ENCODE measurements at regions not wholly inside any gene's neighbourhood (a gene's known extent, or its start where the extent isn't known, plus 50 kb on each side); places are given as distances from the start of the nearest gene placed in this dataset.

DNA sequence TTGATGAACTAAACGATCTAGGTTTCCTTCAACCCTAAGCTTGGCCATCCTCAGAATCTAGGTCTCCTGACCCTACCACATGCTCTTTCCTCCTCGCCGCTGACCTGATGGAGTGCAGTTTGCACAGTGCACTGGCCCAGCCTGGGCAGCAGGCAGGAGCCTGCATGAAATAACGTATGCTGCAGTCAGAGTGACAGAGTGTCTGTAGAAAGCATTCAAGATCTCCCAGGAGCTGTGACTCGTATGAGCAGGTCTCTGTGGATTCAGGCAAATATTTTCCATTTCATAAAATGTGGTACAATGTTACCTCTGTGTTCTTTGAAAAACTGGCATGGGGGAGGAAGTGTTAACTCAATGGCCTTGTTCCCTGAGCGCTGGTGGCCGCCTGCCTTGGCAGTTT is 441.8 kb downstream of the RPS24 start:
- Histone ChIP-seq H3K4me1 (ENCODE audit: control insufficient read depth in 2 of 2, insufficient read depth in 1 of 2, low read depth in 1 of 2, low read length in 2 of 2) (peaks cover 11 to 16% of the 10 kb centered on the region in 2 donors), H3K36me3 (replicated peaks in 1 of 2; ENCODE audit: control insufficient read depth in 2 of 2, insufficient read depth in 2 of 2, low read length in 2 of 2) (no peaks in the 10 kb centered on the region), H3K79me1 (ENCODE audit: low read depth, low read length) (no peaks in the 10 kb centered on the region), H3K9me3 (replicated peaks in 1 of 2; ENCODE audit: control insufficient read depth in 2 of 2, insufficient read depth in 1 of 2, low read depth in 1 of 2, low read length in 2 of 2) (no peaks in the 10 kb centered on the region), H2AK5ac (ENCODE audit: low read depth, low read length) (peak overlapping the region; percentile 13), H3K23ac (ENCODE audit: low read depth, low read length, poor library complexity) (no peak overlapping the region), H2BK5ac (ENCODE audit: low read length) (no peak overlapping the region), H4K91ac (ENCODE audit: low read depth, low read length, poor library complexity) (no peak overlapping the region), H3K18ac (ENCODE audit: low read length) (peak overlapping the region; percentile 86), H3K14ac (ENCODE audit: low read length) (no peak overlapping the region), H3K27ac (replicated peaks; ENCODE audit: low read length) (no peak overlapping the region), H2AFZ (ENCODE audit: low read length) (no peak overlapping the region), H2BK120ac (ENCODE audit: low read depth, low read length) (no peak overlapping the region), H3K4ac (ENCODE audit: low read length) (no peak overlapping the region), H2BK15ac (ENCODE audit: low read length) (peak overlapping the region; percentile 24), H3K4me3 (ENCODE audit: low read length in 2 of 2) (no peak overlapping the region), H3K9ac (ENCODE audit: low read depth, low read length, poor library complexity) (no peak overlapping the region), H3K27me3 (ENCODE audit: control insufficient read depth in 3 of 3, insufficient read depth in 3 of 3, low read depth in 1 of 3, low read length in 3 of 3) (no peaks in the 10 kb centered on the region), H2BK12ac (ENCODE audit: low read length) (peak overlapping the region; percentile 4), H4K8ac (ENCODE audit: low read depth, low read length) (no peak overlapping the region), H3K4me2 (ENCODE audit: insufficient read depth, low read length, poor library complexity, severe bottlenecking) (no peak overlapping the region)
- DNase-seq (ENCODE audit: low spot score) = no peak
- WGBS, 2 donors (ENCODE audit: extremely low coverage in 2 of 2, insufficient read length in 2 of 2, insufficient replicate concordance in 1 of 2) = no CpG with 5 or more reads among the region's 7 CpGs

DNA sequence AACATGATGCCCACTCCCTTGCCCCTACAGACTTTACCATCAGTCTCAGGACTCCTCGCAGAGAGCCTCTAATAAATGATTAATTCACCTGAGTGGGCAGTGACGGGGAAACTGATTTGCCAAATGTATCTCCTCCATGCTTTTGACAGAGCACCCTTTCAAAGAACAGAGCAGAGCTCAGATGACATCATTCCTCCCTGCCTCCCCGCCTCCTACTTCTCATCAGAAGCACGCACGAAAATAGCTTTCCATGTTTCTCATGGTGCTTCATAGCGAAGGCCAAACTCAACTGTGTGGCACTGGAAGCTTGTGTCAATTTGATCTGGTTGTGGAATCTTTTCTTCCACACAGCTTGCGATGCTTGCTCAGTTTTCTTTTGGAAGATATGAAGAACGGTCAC is 442.5 kb downstream of the RPS24 start:
- Histone ChIP-seq H2AFZ (ENCODE audit: low read length) (no peak overlapping the region), H3K18ac (ENCODE audit: low read length) (peak overlapping the region; percentile 59), H4K91ac (ENCODE audit: low read depth, low read length, poor library complexity) (no peak overlapping the region), H3K4me3 (ENCODE audit: low read length in 2 of 2) (no peak overlapping the region), H3K9me3 (replicated peaks in 1 of 2; ENCODE audit: control insufficient read depth in 2 of 2, insufficient read depth in 1 of 2, low read depth in 1 of 2, low read length in 2 of 2) (no peaks in the 10 kb centered on the region), H3K14ac (ENCODE audit: low read length) (no peak overlapping the region), H3K27me3 (ENCODE audit: control insufficient read depth in 3 of 3, insufficient read depth in 3 of 3, low read depth in 1 of 3, low read length in 3 of 3) (no peaks in the 10 kb centered on the region), H3K4me2 (ENCODE audit: insufficient read depth, low read length, poor library complexity, severe bottlenecking) (no peak overlapping the region), H4K8ac (ENCODE audit: low read depth, low read length) (no peak overlapping the region), H2AK5ac (ENCODE audit: low read depth, low read length) (peak overlapping the region; percentile 13), H3K9ac (ENCODE audit: low read depth, low read length, poor library complexity) (no peak overlapping the region), H2BK15ac (ENCODE audit: low read length) (peak overlapping the region; percentile 24), H3K4ac (ENCODE audit: low read length) (no peak overlapping the region), H3K79me1 (ENCODE audit: low read depth, low read length) (no peaks in the 10 kb centered on the region), H2BK120ac (ENCODE audit: low read depth, low read length) (no peak overlapping the region), H2BK5ac (ENCODE audit: low read length) (no peak overlapping the region), H3K27ac (replicated peaks; ENCODE audit: low read length) (no peak overlapping the region), H3K4me1 (ENCODE audit: control insufficient read depth in 2 of 2, insufficient read depth in 1 of 2, low read depth in 1 of 2, low read length in 2 of 2) (peaks cover 12 to 13% of the 10 kb centered on the region in 2 donors), H2BK12ac (ENCODE audit: low read length) (peak overlapping the region; percentile 2), H3K36me3 (replicated peaks in 1 of 2; ENCODE audit: control insufficient read depth in 2 of 2, insufficient read depth in 2 of 2, low read length in 2 of 2) (no peaks in the 10 kb centered on the region), H3K23ac (ENCODE audit: low read depth, low read length, poor library complexity) (no peak overlapping the region)
- no CpG with 5 or more reads among the region's 8 CpGs for WGBS, 2 donors (ENCODE audit: extremely low coverage in 2 of 2, insufficient read length in 2 of 2, insufficient replicate concordance in 1 of 2)
- no peak for DNase-seq (ENCODE audit: low spot score)

DNA sequence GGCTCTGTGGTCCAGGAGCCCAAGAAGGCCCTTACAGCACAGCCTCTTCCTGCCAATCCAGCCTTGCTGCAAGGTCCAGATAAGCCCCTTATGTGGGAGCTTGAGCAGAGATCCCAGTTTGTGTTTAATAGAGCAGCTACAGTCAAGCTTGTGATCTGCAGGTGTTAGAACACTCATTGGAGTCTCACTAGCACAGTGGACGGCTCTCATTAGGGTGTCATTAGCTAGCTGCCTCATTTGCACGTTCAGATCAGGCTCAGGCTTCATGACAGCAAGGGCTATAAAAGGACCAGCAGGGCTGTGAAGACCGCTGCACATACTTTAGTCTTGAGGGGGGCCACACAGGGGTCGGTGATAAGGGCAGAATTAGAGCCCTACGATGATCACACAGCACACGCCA is 443.2 kb downstream of the RPS24 start:
- Histone ChIP-seq H3K4me2 (ENCODE audit: insufficient read depth, low read length, poor library complexity, severe bottlenecking) (no peak overlapping the region), H2BK5ac (ENCODE audit: low read length) (no peak overlapping the region), H3K4me1 (ENCODE audit: control insufficient read depth in 2 of 2, insufficient read depth in 1 of 2, low read depth in 1 of 2, low read length in 2 of 2) (peaks cover 11 to 13% of the 10 kb centered on the region in 2 donors), H3K27ac (replicated peaks; ENCODE audit: low read length) (no peak overlapping the region), H2BK120ac (ENCODE audit: low read depth, low read length) (no peak overlapping the region), H4K91ac (ENCODE audit: low read depth, low read length, poor library complexity) (no peak overlapping the region), H3K4me3 (ENCODE audit: low read length in 2 of 2) (no peak overlapping the region), H3K23ac (ENCODE audit: low read depth, low read length, poor library complexity) (no peak overlapping the region), H2AFZ (ENCODE audit: low read length) (no peak overlapping the region), H3K79me1 (ENCODE audit: low read depth, low read length) (no peaks in the 10 kb centered on the region), H3K14ac (ENCODE audit: low read length) (no peak overlapping the region), H3K9me3 (replicated peaks in 1 of 2; ENCODE audit: control insufficient read depth in 2 of 2, insufficient read depth in 1 of 2, low read depth in 1 of 2, low read length in 2 of 2) (no peaks in the 10 kb centered on the region), H4K8ac (ENCODE audit: low read depth, low read length) (no peak overlapping the region), H2BK15ac (ENCODE audit: low read length) (peak overlapping the region; percentile 61), H2AK5ac (ENCODE audit: low read depth, low read length) (no peak overlapping the region), H3K36me3 (replicated peaks in 1 of 2; ENCODE audit: control insufficient read depth in 2 of 2, insufficient read depth in 2 of 2, low read length in 2 of 2) (no peaks in the 10 kb centered on the region), H3K9ac (ENCODE audit: low read depth, low read length, poor library complexity) (no peak overlapping the region), H3K27me3 (ENCODE audit: control insufficient read depth in 3 of 3, insufficient read depth in 3 of 3, low read depth in 1 of 3, low read length in 3 of 3) (no peaks in the 10 kb centered on the region), H3K18ac (ENCODE audit: low read length) (peak overlapping the region; percentile 1), H2BK12ac (ENCODE audit: low read length) (no peak overlapping the region), H3K4ac (ENCODE audit: low read length) (no peak overlapping the region)
- no peak for DNase-seq (ENCODE audit: low spot score)
- WGBS, 2 donors (ENCODE audit: extremely low coverage in 2 of 2, insufficient read length in 2 of 2, insufficient replicate concordance in 1 of 2) = no CpG with 5 or more reads among the region's 6 CpGs

DNA sequence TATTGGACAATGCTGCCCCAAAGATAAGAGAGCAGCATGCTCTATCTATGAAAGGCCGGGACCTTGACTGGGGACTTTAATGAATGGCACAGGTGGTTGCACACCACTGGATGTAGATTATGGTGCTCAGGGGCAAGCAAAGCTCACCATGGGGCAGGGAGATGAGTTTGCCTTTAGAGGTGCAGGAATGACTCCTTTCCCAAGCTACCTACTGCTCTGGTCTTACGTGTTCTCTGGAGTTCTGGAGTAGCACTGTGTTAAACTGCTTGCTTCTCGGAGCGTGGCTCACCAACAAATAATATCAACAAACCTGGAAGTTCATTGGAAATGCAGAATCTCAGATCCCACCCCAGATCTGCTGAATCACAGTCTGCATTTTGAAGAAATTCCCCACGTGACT is 445.3 kb downstream of the RPS24 start:
- Histone ChIP-seq H2BK15ac (ENCODE audit: low read length) (no peak overlapping the region), H2AK5ac (ENCODE audit: low read depth, low read length) (no peak overlapping the region), H3K4me2 (ENCODE audit: insufficient read depth, low read length, poor library complexity, severe bottlenecking) (no peak overlapping the region), H3K14ac (ENCODE audit: low read length) (no peak overlapping the region), H3K23ac (ENCODE audit: low read depth, low read length, poor library complexity) (no peak overlapping the region), H2BK120ac (ENCODE audit: low read depth, low read length) (no peak overlapping the region), H3K27me3 (ENCODE audit: control insufficient read depth in 3 of 3, insufficient read depth in 3 of 3, low read depth in 1 of 3, low read length in 3 of 3) (no peaks in the 10 kb centered on the region), H4K91ac (ENCODE audit: low read depth, low read length, poor library complexity) (no peak overlapping the region), H3K4me1 (ENCODE audit: control insufficient read depth in 2 of 2, insufficient read depth in 1 of 2, low read depth in 1 of 2, low read length in 2 of 2) (peaks cover 0 to 3% of the 10 kb centered on the region in 2 donors), H3K4me3 (ENCODE audit: low read length in 2 of 2) (no peak overlapping the region), H2AFZ (ENCODE audit: low read length) (no peak overlapping the region), H2BK12ac (ENCODE audit: low read length) (no peak overlapping the region), H3K18ac (ENCODE audit: low read length) (no peak overlapping the region), H3K79me1 (ENCODE audit: low read depth, low read length) (no peaks in the 10 kb centered on the region), H2BK5ac (ENCODE audit: low read length) (no peak overlapping the region), H3K9ac (ENCODE audit: low read depth, low read length, poor library complexity) (no peak overlapping the region), H4K8ac (ENCODE audit: low read depth, low read length) (no peak overlapping the region), H3K27ac (replicated peaks; ENCODE audit: low read length) (no peak overlapping the region), H3K36me3 (replicated peaks in 1 of 2; ENCODE audit: control insufficient read depth in 2 of 2, insufficient read depth in 2 of 2, low read length in 2 of 2) (no peaks in the 10 kb centered on the region), H3K4ac (ENCODE audit: low read length) (no peak overlapping the region), H3K9me3 (replicated peaks in 1 of 2; ENCODE audit: control insufficient read depth in 2 of 2, insufficient read depth in 1 of 2, low read depth in 1 of 2, low read length in 2 of 2) (no peaks in the 10 kb centered on the region)
- no peak for DNase-seq (ENCODE audit: low spot score)
- no CpG with 5 or more reads among the region's 5 CpGs for WGBS, 2 donors (ENCODE audit: extremely low coverage in 2 of 2, insufficient read length in 2 of 2, insufficient replicate concordance in 1 of 2)

Measured in neuronal stem cell (in vitro differentiated cells).